Trophoblast cell (in vitro differentiated cells and primary cell): ENCODE measurements at regions not wholly inside any gene's neighbourhood (a gene's known extent, or its start where the extent isn't known, plus 50 kb on each side); places are given as distances from the start of the nearest gene placed in this dataset.
A peak's percentile ranks its signal among the peaks of the same experiment; 100 is the strongest.

Experiments
- DNase-seq, 2 donors: peaks; one replicate each; pipeline ENCODE4 v3.0.0-alpha.2; 2016
- H2AFZ ChIP-seq: 2 replicates; pipeline ENCODE4 v1.6.1; 2013; ENCODE audit warnings: low read length, moderate library complexity, mild to moderate bottlenecking; ENCODE audit not compliant: insufficient read depth, poor library complexity
- H2AK5ac ChIP-seq: 2 replicates; pipeline ENCODE4 v1.6.1; 2013; ENCODE audit warnings: mild to moderate bottlenecking, low read length
- H2BK120ac ChIP-seq: 2 replicates; pipeline ENCODE4 v1.6.1; 2013; ENCODE audit warnings: low read length, mild to moderate bottlenecking, moderate library complexity; ENCODE audit not compliant: insufficient read depth, poor library complexity
- H2BK12ac ChIP-seq: 2 replicates; pipeline ENCODE4 v1.6.1; 2013; ENCODE audit warnings: mild to moderate bottlenecking, low read length, moderate library complexity
- H2BK5ac ChIP-seq: 2 replicates; pipeline ENCODE4 v1.6.1; 2013; ENCODE audit warnings: low read length, low read depth, moderate library complexity, mild to moderate bottlenecking; ENCODE audit not compliant: poor library complexity
- H3K14ac ChIP-seq: 2 replicates; pipeline ENCODE4 v1.6.1; 2013; ENCODE audit warnings: mild to moderate bottlenecking, low read length
- H3K18ac ChIP-seq: 2 replicates; pipeline ENCODE4 v1.6.1; 2013; ENCODE audit warnings: mild to moderate bottlenecking, low read length
- H3K23ac ChIP-seq: 2 replicates; pipeline ENCODE4 v1.6.1; 2013; ENCODE audit warnings: low read length
- H3K27ac ChIP-seq: 2 replicates; pipeline ENCODE4 v1.5.1; 2013; ENCODE audit warnings: low read depth, mild to moderate bottlenecking, inconsistent platforms, low read length, moderate library complexity
- H3K27me3 ChIP-seq: 2 replicates; pipeline ENCODE4 v1.6.1; 2013; ENCODE audit warnings: inconsistent platforms, mild to moderate bottlenecking, low read length, moderate library complexity; ENCODE audit not compliant: insufficient read depth
- H3K36me3 ChIP-seq, 2 experiments: 1 replicate in 1 of 2; 2 replicates in 1 of 2; pipeline ENCODE4 v1.6.1; 2013; ENCODE audit warnings: low read length in 2 of 2, mild to moderate bottlenecking in 2 of 2, moderate library complexity in 1 of 2; ENCODE audit not compliant: insufficient read depth in 2 of 2, control insufficient read depth in 1 of 2
- H3K4ac ChIP-seq: 2 replicates; pipeline ENCODE4 v1.6.1; 2013; ENCODE audit warnings: low read depth, mild to moderate bottlenecking, low read length, moderate library complexity
- H3K4me1 ChIP-seq, 2 experiments: 1 replicate in 1 of 2; 2 replicates in 1 of 2; pipeline ENCODE4 v1.6.1; 2013; ENCODE audit warnings: low read length in 2 of 2, mild to moderate bottlenecking in 2 of 2, moderate library complexity in 1 of 2; ENCODE audit not compliant: insufficient read depth in 2 of 2, control insufficient read depth in 1 of 2
- H3K4me2 ChIP-seq: 2 replicates; pipeline ENCODE4 v1.6.1; 2013; ENCODE audit warnings: inconsistent platforms, mild to moderate bottlenecking, low read length, moderate library complexity
- H3K4me3 ChIP-seq: 2 replicates; pipeline ENCODE4 v1.5.1; 2013; ENCODE audit warnings: mild to moderate bottlenecking, low read depth, low read length, inconsistent platforms
- H3K79me1 ChIP-seq: one replicate; pipeline ENCODE4 v1.6.1; 2013; ENCODE audit warnings: low read length
- H3K79me2 ChIP-seq: 2 replicates; pipeline ENCODE4 v1.6.1; 2013; ENCODE audit warnings: low read length, mild to moderate bottlenecking; ENCODE audit not compliant: control insufficient read depth, insufficient read depth, poor library complexity
- H3K9ac ChIP-seq: 2 replicates; pipeline ENCODE4 v1.6.1; 2013; ENCODE audit warnings: mild to moderate bottlenecking, low read length
- H3K9me3 ChIP-seq: 2 replicates; pipeline ENCODE4 v1.6.1; 2013; ENCODE audit warnings: low read depth, mild to moderate bottlenecking, control low read depth, inconsistent platforms, low read length; ENCODE audit not compliant: insufficient read depth
- H4K12ac ChIP-seq: 2 replicates; pipeline ENCODE4 v1.6.1; 2013; ENCODE audit warnings: low read depth, mild to moderate bottlenecking, low read length, moderate library complexity
- H4K8ac ChIP-seq: 2 replicates; pipeline ENCODE4 v1.6.1; 2013; ENCODE audit warnings: low read depth, mild to moderate bottlenecking, low read length, moderate library complexity
- H4K91ac ChIP-seq: one replicate; pipeline ENCODE4 v1.6.1; 2013; ENCODE audit warnings: low read depth, mild to moderate bottlenecking, low read length, moderate library complexity
- WGBS: extraction: QIAGEN DNeasy Blood & Tissue Kit; methylation state at CpG from one replicate; pipeline ENCODE4 v1.1.7; 2013; ENCODE audit warnings: missing lambda C conversion rate; ENCODE audit not compliant: insufficient read length, insufficient coverage; ENCODE audit errors: extremely low coverage; 5-methylcytosine and 5-hydroxymethylcytosine counted together

- peaks cover 30 to 38% of the 10 kb centered on the region in 2 experiments for H3K4me1 ChIP-seq
- H3K4me3 ChIP-seq, result no peak overlapping the region
- peaks cover 25% of the 10 kb centered on the region for H3K79me1 ChIP-seq
- no peak overlapping the region for H2BK12ac ChIP-seq
- H2AFZ ChIP-seq, result no peak overlapping the region
- no peaks in the 10 kb centered on the region for H3K27me3 ChIP-seq
- no peak overlapping the region for H3K4me2 ChIP-seq
- no peak overlapping the region for H3K14ac ChIP-seq
- no peak overlapping the region for H3K27ac ChIP-seq
- H2BK5ac ChIP-seq, result no peak overlapping the region
- WGBS, result no CpG with 5 or more reads among the region's 1 CpG
- no peak for DNase-seq
- H2BK120ac ChIP-seq, result no peak overlapping the region
- H3K18ac ChIP-seq, result no peak overlapping the region
- no peak overlapping the region for H3K9ac ChIP-seq
- no peaks in the 10 kb centered on the region for H3K9me3 ChIP-seq
- no peak overlapping the region for H4K12ac ChIP-seq
- no peak overlapping the region for H3K4ac ChIP-seq
- H3K79me2 ChIP-seq, result no peaks in the 10 kb centered on the region
- H3K36me3 ChIP-seq, result no peaks in the 10 kb centered on the region
- no peak overlapping the region for H3K23ac ChIP-seq
- H4K8ac ChIP-seq, result no peak overlapping the region
- H4K91ac ChIP-seq, result no peak overlapping the region
- H2AK5ac ChIP-seq, result no peak overlapping the region
These were observed 285.2 kb upstream of the KLF6 start for GRCh38 chr10:4070184-4070583.

GRCh38 chr10:4069491-4069890, 284.5 kb upstream of the KLF6 start:
- no peak overlapping the region for H4K12ac ChIP-seq
- H3K4ac ChIP-seq, result no peak overlapping the region
- no peak overlapping the region for H3K4me3 ChIP-seq
- H3K18ac ChIP-seq, result peak overlapping the region; percentile 27
- peak; percentile 76 to 96 for DNase-seq
- peak overlapping the region; percentile 28 for H2BK5ac ChIP-seq
- peaks cover 23% of the 10 kb centered on the region for H3K79me1 ChIP-seq
- H3K9me3 ChIP-seq, result no peaks in the 10 kb centered on the region
- no peak overlapping the region for H3K23ac ChIP-seq
- H3K36me3 ChIP-seq, result no peaks in the 10 kb centered on the region
- no peak overlapping the region for H2AFZ ChIP-seq
- H2AK5ac ChIP-seq, result peak overlapping the region; percentile 42
- no peak overlapping the region for H3K4me2 ChIP-seq
- H3K14ac ChIP-seq, result peak overlapping the region; percentile 10
- peak overlapping the region; percentile 72 for H3K27ac ChIP-seq
- H3K27me3 ChIP-seq, result no peaks in the 10 kb centered on the region
- peak overlapping the region; percentile 1 for H4K8ac ChIP-seq
- no peaks in the 10 kb centered on the region for H3K79me2 ChIP-seq
- peak overlapping the region; percentile 20 for H2BK120ac ChIP-seq
- H4K91ac ChIP-seq, result peak overlapping the region; percentile 54
- WGBS, result no CpG with 5 or more reads among the region's 3 CpGs
- peak overlapping the region; percentile 29 for H2BK12ac ChIP-seq
- H3K9ac ChIP-seq, result no peak overlapping the region
- H3K4me1 ChIP-seq, result peaks cover 26 to 34% of the 10 kb centered on the region in 2 experiments

GRCh38 chr10:4068629-4069028, 283.6 kb upstream of the KLF6 start:
- Histone ChIP-seq H3K79me2 (no peaks in the 10 kb centered on the region), H3K4me2 (no peak overlapping the region), H2BK120ac (peak overlapping the region; percentile 20), H3K27ac (peak overlapping the region; percentile 72), H3K79me1 (peaks cover 22% of the 10 kb centered on the region), H2BK12ac (peak overlapping the region; percentile 51), H3K23ac (no peak overlapping the region), H4K91ac (peak overlapping the region; percentile 41), H3K27me3 (no peaks in the 10 kb centered on the region), H3K36me3 (no peaks in the 10 kb centered on the region), H2BK5ac (no peak overlapping the region), H3K9me3 (no peaks in the 10 kb centered on the region), H3K18ac (no peak overlapping the region), H3K4me3 (no peak overlapping the region), H2AK5ac (peak overlapping the region; percentile 13), H3K4me1 (peaks cover 22 to 32% of the 10 kb centered on the region in 2 experiments), H3K4ac (no peak overlapping the region), H2AFZ (no peak overlapping the region), H4K12ac (no peak overlapping the region), H3K9ac (no peak overlapping the region), H3K14ac (peak overlapping the region; percentile 18), H4K8ac (peak overlapping the region; percentile 43)
- peak in 1 of 2 donors; percentile 21 for DNase-seq
- no CpG with 5 or more reads among the region's 3 CpGs for WGBS

- H3K36me3 ChIP-seq, result no peaks in the 10 kb centered on the region
- 100% methylated on average over 2 of the region's 6 CpGs for WGBS
- no peak overlapping the region for H3K9ac ChIP-seq
- no peak overlapping the region for H2BK12ac ChIP-seq
- H3K4me3 ChIP-seq, result no peak overlapping the region
- H2AK5ac ChIP-seq, result no peak overlapping the region
- H3K27me3 ChIP-seq, result no peaks in the 10 kb centered on the region
- H2BK120ac ChIP-seq, result peak overlapping the region; percentile 85
- H4K91ac ChIP-seq, result peak overlapping the region; percentile 89
- no peak overlapping the region for H2AFZ ChIP-seq
- H4K8ac ChIP-seq, result no peak overlapping the region
- peak overlapping the region; percentile 72 for H3K27ac ChIP-seq
- H3K79me1 ChIP-seq, result peaks cover 24% of the 10 kb centered on the region
- no peaks in the 10 kb centered on the region for H3K79me2 ChIP-seq
- DNase-seq, result peak; percentile 71 to 75
- no peak overlapping the region for H3K4ac ChIP-seq
- H4K12ac ChIP-seq, result no peak overlapping the region
- no peak overlapping the region for H3K23ac ChIP-seq
- no peak overlapping the region for H2BK5ac ChIP-seq
- H3K18ac ChIP-seq, result no peak overlapping the region
- H3K14ac ChIP-seq, result no peak overlapping the region
- H3K4me1 ChIP-seq, result peaks cover 25 to 34% of the 10 kb centered on the region in 2 experiments
- no peaks in the 10 kb centered on the region for H3K9me3 ChIP-seq
- H3K4me2 ChIP-seq, result no peak overlapping the region
These were observed 283.0 kb upstream of the KLF6 start for GRCh38 chr10:4067931-4068561.
